ENCODE measurements at regions not wholly inside any gene's neighbourhood (a gene's known extent, or its start where the extent isn't known, plus 50 kb on each side); places are given as distances from the start of the nearest gene placed in this dataset.

DNA sequence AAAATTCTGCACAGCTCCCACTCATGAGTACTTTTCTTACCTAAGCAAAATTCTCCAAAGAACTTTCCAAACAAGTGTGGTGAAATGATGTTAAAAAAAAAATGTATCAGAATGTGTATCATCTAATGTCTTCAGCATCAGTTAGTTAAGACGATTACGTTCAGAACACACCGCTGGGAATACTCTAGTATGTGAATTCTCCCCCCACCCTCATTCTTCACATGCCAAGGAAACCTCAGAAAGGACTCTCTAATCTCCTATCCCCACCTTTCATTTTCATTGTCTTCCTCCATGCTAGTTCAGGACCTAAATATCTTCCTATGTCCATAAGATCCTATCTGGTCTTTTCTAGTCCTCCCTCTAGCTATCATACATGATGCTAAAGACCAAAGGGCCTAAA is 457.4 kb downstream of the SHQ1 start:
- intact Hi-C loops (cut with micrococcal nuclease; ENCODE audit: unreplicated experiment) = no loop called here
- Histone ChIP-seq H3K4me1 (replicated peaks; ENCODE audit: insufficient read depth) (no peaks in the 10 kb centered on the region), H3F3A (ENCODE audit: insufficient read depth, low read depth) (no peaks in the 10 kb centered on the region), H3K36me3 (ENCODE audit: low read depth) (no peaks in the 10 kb centered on the region), H3K9me3 (ENCODE audit: insufficient read depth, low read depth) (no peaks in the 10 kb centered on the region), H3K9me2 (ENCODE audit: insufficient read depth) (no peaks in the 10 kb centered on the region), H2AFZ (no peak overlapping the region), H3K4me2 (no peak overlapping the region), H4K20me1 (ENCODE audit: insufficient read depth) (peaks cover 37% of the 10 kb centered on the region), H3K27me3 (ENCODE audit: insufficient read depth, low read depth) (no peaks in the 10 kb centered on the region), H3K4me3 (no peak overlapping the region), H3K79me2 (ENCODE audit: low read depth) (peaks cover 94% of the 10 kb centered on the region), H3K27ac (no peak overlapping the region)
- CTCF ChIA-PET = interaction anchor here (0.6 kb wide), 1 partner anchor 34 kb away, joined by 3 read pairs; no protein-coding TSS in a partner anchor
- BruUV-seq (replicated peaks) = no TSS peak
- DNase-seq = no peak
- TF ChIP-seq CTCF (conservative IDR thresholded peaks at IDR 0.05) (no peak), EZH2 (IDR thresholded peaks at IDR 0.05; ENCODE audit: low read depth) (no peak)
- POLR2A ChIA-PET (ENCODE audit: unreplicated experiment) = no interaction called here

DNA sequence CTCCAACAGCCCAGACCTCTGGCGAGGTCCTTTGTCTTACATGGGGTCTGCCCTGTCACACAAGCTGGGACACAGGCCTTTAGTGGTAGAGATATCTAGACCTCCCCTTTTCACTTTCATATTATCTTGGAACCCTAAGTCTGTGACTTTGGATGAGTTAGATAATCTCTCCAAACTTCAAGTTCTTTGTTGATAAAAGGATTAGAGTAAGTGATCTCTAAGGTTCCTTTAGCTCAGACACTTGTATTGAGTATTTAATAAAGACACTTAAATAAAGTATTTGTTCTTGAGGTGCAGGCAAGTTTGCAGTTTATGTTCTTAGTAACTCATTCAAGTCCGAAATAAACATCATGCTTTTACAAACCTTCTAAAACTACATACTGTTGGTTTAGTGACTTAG is 459.6 kb downstream of the SHQ1 start:
- Histone ChIP-seq H3K27ac (no peak overlapping the region), H3K36me3 (ENCODE audit: low read depth) (no peaks in the 10 kb centered on the region), H3K27me3 (ENCODE audit: insufficient read depth, low read depth) (no peaks in the 10 kb centered on the region), H4K20me1 (ENCODE audit: insufficient read depth) (peaks cover 49% of the 10 kb centered on the region), H3K4me1 (replicated peaks; ENCODE audit: insufficient read depth) (no peaks in the 10 kb centered on the region), H3K4me2 (no peak overlapping the region), H3F3A (ENCODE audit: insufficient read depth, low read depth) (no peaks in the 10 kb centered on the region), H3K9me3 (ENCODE audit: insufficient read depth, low read depth) (no peaks in the 10 kb centered on the region), H3K9me2 (ENCODE audit: insufficient read depth) (no peaks in the 10 kb centered on the region), H3K4me3 (no peak overlapping the region), H2AFZ (no peak overlapping the region), H3K79me2 (ENCODE audit: low read depth) (peaks cover 96% of the 10 kb centered on the region)
- intact Hi-C loops (cut with micrococcal nuclease; ENCODE audit: unreplicated experiment) = no loop called here
- TF ChIP-seq CTCF (conservative IDR thresholded peaks at IDR 0.05) = no peak
- TF ChIP-seq EZH2 (IDR thresholded peaks at IDR 0.05; ENCODE audit: low read depth) = no peak
- ChIA-PET CTCF (no interaction called here), POLR2A (ENCODE audit: unreplicated experiment) (no interaction called here)
- no TSS peak for BruUV-seq (replicated peaks)
- DNase-seq = no peak

DNA sequence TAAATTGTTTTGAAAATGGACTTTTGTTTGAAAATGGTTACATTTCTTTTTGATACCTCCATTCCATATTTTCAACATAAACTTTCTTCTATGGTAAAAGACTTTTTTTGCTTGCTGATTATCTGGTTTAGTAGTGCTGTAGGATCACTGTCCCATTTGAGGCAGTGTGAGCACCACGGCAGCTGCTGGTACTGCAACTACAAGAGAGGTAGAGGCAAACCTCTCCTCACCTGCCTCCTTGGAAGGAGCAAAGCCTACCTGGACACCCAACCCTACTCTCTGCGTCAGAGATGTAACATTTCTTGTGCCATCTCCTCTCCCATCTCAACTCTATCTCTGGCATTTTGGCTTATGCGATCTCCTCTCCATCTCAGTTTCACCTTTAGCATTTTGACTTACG is 460.1 kb downstream of the SHQ1 start:
- Histone ChIP-seq H3K27ac (no peak overlapping the region), H3K27me3 (ENCODE audit: insufficient read depth, low read depth) (no peaks in the 10 kb centered on the region), H2AFZ (no peak overlapping the region), H3K9me3 (ENCODE audit: insufficient read depth, low read depth) (no peaks in the 10 kb centered on the region), H3K9me2 (ENCODE audit: insufficient read depth) (no peaks in the 10 kb centered on the region), H3K4me3 (no peak overlapping the region), H3K36me3 (ENCODE audit: low read depth) (no peaks in the 10 kb centered on the region), H3K4me1 (replicated peaks; ENCODE audit: insufficient read depth) (no peaks in the 10 kb centered on the region), H4K20me1 (ENCODE audit: insufficient read depth) (peaks cover 47% of the 10 kb centered on the region), H3K4me2 (no peak overlapping the region), H3F3A (ENCODE audit: insufficient read depth, low read depth) (no peaks in the 10 kb centered on the region), H3K79me2 (ENCODE audit: low read depth) (peaks cover 96% of the 10 kb centered on the region)
- CTCF ChIA-PET = no interaction called here
- DNase-seq = no peak
- BruUV-seq (replicated peaks) = no TSS peak
- POLR2A ChIA-PET (ENCODE audit: unreplicated experiment) = no interaction called here
- intact Hi-C loops (cut with micrococcal nuclease; ENCODE audit: unreplicated experiment) = no loop called here
- no peak for TF ChIP-seq CTCF (conservative IDR thresholded peaks at IDR 0.05)
- no peak for TF ChIP-seq EZH2 (IDR thresholded peaks at IDR 0.05; ENCODE audit: low read depth)
